ENCODE measurements at regions not wholly inside any gene's neighbourhood (a gene's known extent, or its start where the extent isn't known, plus 50 kb on each side); places are given as distances from the start of the nearest gene placed in this dataset.

DNA sequence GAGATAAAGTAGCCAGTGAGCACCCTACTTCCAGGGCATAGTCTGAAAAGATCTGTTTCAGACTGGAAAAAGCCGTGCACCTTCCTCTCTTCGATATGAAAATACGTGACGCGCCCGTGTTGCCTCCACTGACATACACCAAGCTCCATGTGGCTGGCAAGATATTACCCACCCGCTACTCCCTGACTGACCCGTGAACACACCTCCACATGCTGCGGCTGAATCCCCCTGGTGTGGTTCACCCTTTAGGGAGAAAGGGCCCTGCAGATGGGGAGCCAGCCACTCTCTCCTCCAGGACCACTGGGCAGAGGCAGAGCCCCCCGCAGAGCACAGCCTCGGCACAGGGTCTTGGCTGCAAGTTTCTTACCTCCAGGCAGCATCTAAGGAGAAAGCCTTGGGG lies 245.0 kb downstream of the BRD1 start:
- DNase-seq: no peak

- DNase-seq: no peak
These were observed 245.5 kb downstream of the BRD1 start for GRCh38 chr22:49582181-49582580.

GRCh38 chr22:49580024-49580423 lies 247.6 kb downstream of the BRD1 start:
- DNase-seq: no peak

DNA sequence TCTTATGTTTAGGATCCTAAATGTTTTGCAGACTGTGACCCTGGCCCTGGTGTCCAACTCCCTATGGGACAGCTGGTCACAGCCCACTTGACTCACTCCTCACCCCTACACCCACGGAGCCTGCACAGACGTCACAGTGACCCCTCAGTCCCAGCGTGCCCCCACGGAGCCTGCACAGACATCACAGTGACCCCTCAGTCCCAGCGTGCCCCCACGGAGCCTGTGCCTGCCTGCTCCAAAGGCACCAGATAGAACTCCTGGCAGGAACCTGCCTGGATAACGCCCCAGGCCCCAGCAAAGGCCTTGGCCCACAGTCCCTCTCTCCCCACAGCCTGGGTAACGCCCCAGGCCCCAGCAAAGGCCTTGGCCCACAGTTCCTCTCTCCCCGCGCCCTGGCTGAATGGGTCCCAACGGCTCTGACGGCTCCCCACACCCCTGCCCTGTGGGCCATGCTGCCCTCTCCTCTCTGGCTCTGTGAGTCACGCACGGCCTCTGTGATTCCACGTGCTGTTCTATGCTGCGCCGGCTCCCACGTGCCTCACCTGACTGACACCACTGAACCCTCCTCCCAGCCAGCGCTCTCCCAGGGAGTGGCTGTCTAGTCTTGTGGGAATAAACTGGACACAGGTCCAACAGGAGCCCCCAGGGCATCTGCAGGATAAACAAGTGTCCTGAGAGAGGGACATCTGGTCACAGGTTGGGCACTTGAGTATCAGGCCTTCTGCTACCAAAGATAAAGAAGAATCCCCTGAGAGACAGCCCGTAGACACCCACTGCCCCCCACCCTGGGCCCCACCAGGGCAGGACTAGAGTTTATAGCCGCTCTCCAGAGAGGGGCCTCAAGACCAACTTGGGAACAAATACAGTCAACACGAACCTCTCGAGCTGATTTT lies 250.3 kb downstream of the BRD1 start:
- no peak for DNase-seq

- DNase-seq: no peak
These were observed 251.2 kb downstream of the BRD1 start for GRCh38 chr22:49576241-49577141.

GRCh38 chr22:49575703-49576081 lies 252.0 kb downstream of the BRD1 start:
- no peak for DNase-seq

DNA sequence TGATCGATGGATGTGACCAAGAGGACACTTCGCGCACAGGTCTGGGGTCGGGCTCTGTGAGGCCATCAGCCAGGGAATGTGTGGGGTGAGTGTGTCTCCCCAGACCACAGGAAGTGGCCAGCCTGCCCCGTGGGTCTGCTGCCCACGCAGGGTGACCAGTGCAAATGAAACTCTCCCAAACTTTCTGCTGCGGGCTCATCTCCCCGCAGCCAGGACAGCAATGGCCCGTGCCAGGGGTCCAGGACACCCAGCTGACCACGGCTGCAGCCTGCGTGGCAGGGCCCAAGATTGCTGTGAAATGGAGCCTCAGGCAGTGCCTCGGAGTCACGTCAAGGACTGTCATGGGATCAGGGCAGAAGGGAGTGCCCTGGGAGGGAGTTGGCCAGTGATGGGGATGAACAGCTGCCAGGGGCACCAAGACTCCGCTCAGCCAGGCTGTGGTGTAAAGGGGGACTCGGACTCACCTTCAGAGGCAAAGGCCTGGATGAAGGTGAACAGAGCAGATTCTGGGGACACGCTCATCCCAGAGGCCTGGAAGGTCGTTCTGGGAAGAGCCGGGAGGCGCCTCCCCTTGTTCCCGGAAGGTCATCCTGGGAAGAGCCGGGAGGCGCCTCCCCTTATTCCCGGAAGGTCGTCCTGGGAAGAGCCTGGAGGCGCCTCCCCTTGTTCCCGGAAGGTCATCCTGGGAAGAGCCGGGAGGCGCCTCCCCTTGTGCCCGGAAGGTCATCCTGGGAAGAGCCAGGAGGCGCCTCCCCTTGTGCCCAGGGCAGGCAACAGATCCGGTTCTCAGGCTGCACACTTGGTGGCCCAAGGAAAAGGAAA lies 252.6 kb downstream of the BRD1 start:
- DNase-seq: no peak

DNA sequence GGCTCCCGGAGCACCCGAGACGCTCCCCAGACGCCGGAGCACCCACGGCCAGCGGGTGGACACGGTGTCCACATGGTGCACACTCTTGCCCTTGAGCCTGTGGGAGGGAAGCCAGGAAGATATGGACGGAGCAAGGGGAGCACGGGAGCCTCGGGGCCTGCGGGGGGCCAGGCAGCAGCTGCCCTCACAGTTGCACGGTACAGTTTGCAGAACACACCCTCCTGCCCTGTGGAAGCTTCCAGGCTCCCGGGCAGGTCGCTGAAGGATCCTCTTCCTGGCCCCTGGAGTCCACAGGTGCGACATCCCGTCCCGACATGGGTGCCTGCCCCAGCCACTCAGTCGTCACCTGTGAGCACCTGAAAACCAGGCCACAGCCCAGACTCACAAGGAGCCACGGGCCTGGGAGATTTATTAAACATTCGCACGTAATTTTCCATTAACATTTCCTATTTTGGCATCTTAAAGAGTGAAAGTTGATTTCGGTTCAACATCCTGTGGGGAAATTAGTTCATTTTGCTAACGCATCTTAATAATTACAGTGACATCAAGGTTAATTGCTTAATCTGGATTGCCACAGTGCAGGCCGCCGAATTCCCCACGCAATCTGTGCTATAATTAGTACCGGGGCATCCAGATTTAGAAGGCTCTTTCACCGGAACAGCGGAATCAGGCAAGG lies 253.3 kb downstream of the BRD1 start:
- no peak for DNase-seq

DNA sequence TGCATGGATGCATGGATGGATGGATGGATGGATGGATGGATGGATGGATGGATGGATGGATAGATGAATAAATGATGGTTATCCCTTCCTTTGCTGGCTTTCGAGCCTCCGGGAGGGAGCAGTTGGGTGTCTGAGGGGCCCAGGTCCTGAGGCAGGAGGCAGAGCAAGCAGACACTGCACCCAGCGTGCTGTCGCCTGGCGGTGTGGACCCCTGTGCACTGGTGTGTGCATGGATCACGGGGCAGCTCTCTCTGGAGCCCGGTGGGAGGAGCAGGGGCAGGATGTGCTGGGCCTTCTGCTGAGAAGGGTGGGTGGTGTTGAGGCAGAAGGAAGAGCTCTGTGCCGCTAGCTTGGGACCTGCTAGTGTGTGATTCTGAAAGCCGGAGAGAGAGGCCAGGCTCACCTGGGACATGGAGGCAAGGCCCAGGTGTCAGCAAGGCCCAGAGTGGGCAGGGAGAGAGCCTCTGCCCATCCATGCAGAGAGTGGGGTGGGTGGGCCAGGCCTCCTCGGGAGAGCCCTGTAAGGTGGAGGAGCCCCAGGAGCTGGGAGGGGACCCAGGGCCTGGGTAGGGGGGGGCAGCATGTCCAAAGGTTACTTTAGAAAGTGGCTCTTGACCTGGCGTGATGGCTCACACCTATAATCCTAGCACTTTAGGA lies 254.4 kb downstream of the BRD1 start:
- DNase-seq: no peak

- DNase-seq: no peak
These were observed 256.3 kb downstream of the BRD1 start for GRCh38 chr22:49571326-49571725.

GRCh38 chr22:49570032-49570848 lies 257.4 kb downstream of the BRD1 start:
- DNase-seq: no peak

- DNase-seq: no peak
These were observed 258.2 kb downstream of the BRD1 start for GRCh38 chr22:49569286-49570031.

DNA sequence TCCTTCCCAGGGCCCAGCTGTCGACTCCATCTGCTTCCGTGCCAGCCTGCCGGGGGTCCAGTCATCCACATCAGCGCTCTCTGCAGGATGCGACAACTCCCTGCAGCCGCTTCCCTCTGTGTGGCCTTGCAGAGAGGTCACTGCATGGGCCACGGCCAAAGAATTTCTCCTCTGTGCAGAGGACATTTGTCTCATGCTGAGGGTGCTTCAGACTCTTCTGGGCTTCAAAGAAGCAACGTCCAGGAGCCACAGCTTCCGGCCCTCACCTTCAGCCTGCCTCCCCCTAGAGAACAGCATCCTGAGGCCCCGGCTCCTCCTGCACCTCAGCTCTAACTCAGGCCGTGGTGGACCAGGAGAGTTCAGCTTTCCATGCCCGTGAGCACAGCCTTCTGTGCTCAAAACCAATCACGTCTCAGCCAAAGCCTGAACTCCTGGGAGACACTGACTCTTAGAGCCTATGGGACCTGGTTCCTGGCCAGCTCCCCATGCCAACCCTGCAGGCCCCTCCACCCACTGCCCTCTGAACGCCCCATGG lies 258.9 kb downstream of the BRD1 start:
- no peak for DNase-seq

- DNase-seq: no peak
These were observed 259.5 kb downstream of the BRD1 start for GRCh38 chr22:49567899-49568750.

GRCh38 chr22:49566693-49567092 lies 261.0 kb downstream of the BRD1 start:
- no peak for DNase-seq

DNA sequence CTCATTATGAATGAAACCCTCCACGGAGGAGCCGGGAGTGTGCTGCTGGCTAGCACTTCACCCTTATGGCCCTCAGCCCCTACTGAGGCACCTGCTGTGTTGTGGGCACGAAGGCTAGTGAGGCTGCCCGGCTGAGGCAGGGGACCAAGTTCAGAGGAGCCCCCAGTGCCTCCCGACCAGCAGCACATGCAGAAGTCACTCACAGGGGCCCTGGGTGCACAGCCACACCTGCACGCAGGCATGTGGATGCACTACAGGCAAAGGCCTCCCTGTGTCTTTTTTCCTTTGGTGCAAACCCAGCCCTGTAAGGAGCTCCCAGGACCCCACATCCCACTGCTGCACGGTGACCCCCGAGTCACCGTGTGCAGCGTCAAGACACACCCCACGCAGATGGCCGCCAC lies 261.5 kb downstream of the BRD1 start:
- no peak for DNase-seq

DNA sequence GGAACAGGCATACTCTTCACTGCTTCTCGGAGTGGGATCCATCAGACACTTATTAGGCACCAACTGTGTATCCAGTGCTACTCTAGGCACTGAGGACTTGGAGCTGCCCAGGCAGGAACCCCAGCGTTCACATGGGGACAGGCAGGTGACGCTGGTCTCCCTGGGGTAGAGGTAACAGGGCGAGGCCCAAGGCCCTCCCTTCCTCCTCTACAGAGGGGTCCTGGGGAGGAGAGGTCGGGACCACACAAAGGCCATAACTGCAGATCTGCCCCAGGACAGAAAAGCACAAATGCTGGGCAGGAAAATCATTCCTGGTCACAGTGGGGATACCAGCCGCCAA lies 262.2 kb downstream of the BRD1 start:
- DNase-seq: no peak

GRCh38 chr22:49564666-49565515 lies 262.8 kb downstream of the BRD1 start:
- no peak for DNase-seq
